ENCODE measurements at regions not wholly inside any gene's neighbourhood (a gene's known extent, or its start where the extent isn't known, plus 50 kb on each side); places are given as distances from the start of the nearest gene placed in this dataset.

GRCh38 chr4:104829761-104830160, 316.9 kb upstream of the TET2 start (continued):
- TF ChIP-seq OSR2 (tag by site-specific recombination; IDR thresholded peaks at IDR 0.05) (no peak), ZNF785 (tag by site-specific recombination; IDR thresholded peaks at IDR 0.05) (no peak), BCL11A (tag by site-specific recombination; IDR thresholded peaks at IDR 0.05; ENCODE audit: low read depth) (no peak), ZSCAN18 (tag by site-specific recombination; IDR thresholded peaks at IDR 0.05) (no peak), ZNF23 (tag by site-specific recombination; IDR thresholded peaks at IDR 0.05; ENCODE audit: borderline replicate concordance) (no peak), EGR2 (tag by site-specific recombination; IDR thresholded peaks at IDR 0.05; ENCODE audit: low read depth) (no peak)

- Histone ChIP-seq H3K27ac (ENCODE audit: extremely low read depth, low read depth, low read length) (no peak overlapping the region), H3K4me3 (ENCODE audit: low read depth, low read length) (no peak overlapping the region), H3K9me3 (ENCODE audit: control insufficient read depth, insufficient read depth, low read depth, low read length) (no peaks in the 10 kb centered on the region), H3K36me3 (ENCODE audit: control insufficient read depth in 2 of 2, insufficient read depth in 1 of 2, low read length in 2 of 2) (no peaks in the 10 kb centered on the region), H3K4me1 (ENCODE audit: control insufficient read depth, insufficient read depth, low read length) (no peaks in the 10 kb centered on the region)
- TF ChIP-seq ZNF791 (tag by site-specific recombination; IDR thresholded peaks at IDR 0.05) (no peak), ZBTB21 (tag by site-specific recombination; IDR thresholded peaks at IDR 0.05) (no peak), ZNF302 (tag by site-specific recombination; IDR thresholded peaks at IDR 0.05; ENCODE audit: low read depth) (no peak), ZNF513 (tag by site-specific recombination; IDR thresholded peaks at IDR 0.05) (no peak), TSHZ1 (tag by site-specific recombination; IDR thresholded peaks at IDR 0.05; ENCODE audit: borderline replicate concordance) (no peak), ZNF837 (tag by site-specific recombination; IDR thresholded peaks at IDR 0.05) (no peak), ZNF146 (tag by site-specific recombination; IDR thresholded peaks at IDR 0.05) (no peak), ZNF677 (tag by site-specific recombination; IDR thresholded peaks at IDR 0.05) (no peak), ZBTB49 (tag by site-specific recombination; IDR thresholded peaks at IDR 0.05; ENCODE audit: low read depth) (no peak), PRDM10 (tag by site-specific recombination; IDR thresholded peaks at IDR 0.05) (no peak), RBAK (tag by site-specific recombination; IDR thresholded peaks at IDR 0.05) (no peak), ZNF664 (tag by site-specific recombination; IDR thresholded peaks at IDR 0.05) (no peak), ZNF707 (tag by site-specific recombination; IDR thresholded peaks at IDR 0.05) (no peak)
- POLR2A ChIA-PET, result no interaction called here
- CTCF ChIA-PET, result no interaction called here
Measured at GRCh38 chr4:104848597-104849225, 298.0 kb upstream of the TET2 start.

Measured in HEK293 (cell line).